Fibroblast of pulmonary artery (primary cell): ENCODE measurements at regions not wholly inside any gene's neighbourhood (a gene's known extent, or its start where the extent isn't known, plus 50 kb on each side); places are given as distances from the start of the nearest gene placed in this dataset.

Source experiments
- DNase-seq: peaks from one replicate; pipeline ENCODE4 v3.0.0-alpha.2; 2010; ENCODE audit warnings: low read depth
- H3K4me3 ChIP-seq: replicated peaks from 2 replicates; pipeline ENCODE4 v1.5.1; 2011; ENCODE audit warnings: low read depth, mild to moderate bottlenecking, control low read depth, low read length, moderate library complexity
- CTCF ChIP-seq: IDR thresholded peaks from 2 replicates; pipeline ENCODE4 v1.5.1; 2011; ENCODE audit warnings: mild to moderate bottlenecking, control low read depth, low read length, inconsistent platforms; ENCODE audit errors: missing control alignments

- no peak overlapping the region for H3K4me3 ChIP-seq
- TF ChIP-seq CTCF, result no peak
- DNase-seq, result no peak
These were observed 118.8 kb upstream of the DIO3 start for GRCh38 chr14:101442451-101442850.

- no peak for DNase-seq
- TF ChIP-seq CTCF, result no peak
- no peak overlapping the region for H3K4me3 ChIP-seq
These were observed 117.2 kb upstream of the DIO3 start for GRCh38 chr14:101444116-101444515.

- H3K4me3 ChIP-seq, result no peak overlapping the region
- TF ChIP-seq CTCF, result no peak
- DNase-seq, result no peak
These were observed 116.0 kb upstream of the DIO3 start for GRCh38 chr14:101445278-101445677.

GRCh38 chr14:101446387-101446969 is 114.8 kb upstream of the DIO3 start:
- no peak overlapping the region for H3K4me3 ChIP-seq
- TF ChIP-seq CTCF, result no peak
- DNase-seq, result no peak

GRCh38 chr14:101449114-101449513 is 112.2 kb upstream of the DIO3 start:
- no peak for TF ChIP-seq CTCF
- no peak for DNase-seq
- H3K4me3 ChIP-seq, result no peak overlapping the region

- no peak for TF ChIP-seq CTCF
- DNase-seq, result no peak
- no peak overlapping the region for H3K4me3 ChIP-seq
These were observed 110.1 kb upstream of the DIO3 start for GRCh38 chr14:101451166-101451565.

GRCh38 chr14:101453225-101453624 is 108.1 kb upstream of the DIO3 start:
- no peak for TF ChIP-seq CTCF
- H3K4me3 ChIP-seq, result no peak overlapping the region
- DNase-seq, result no peak
